ENCODE measurements at regions not wholly inside any gene's neighbourhood (a gene's known extent, or its start where the extent isn't known, plus 50 kb on each side); places are given as distances from the start of the nearest gene placed in this dataset.

DNA sequence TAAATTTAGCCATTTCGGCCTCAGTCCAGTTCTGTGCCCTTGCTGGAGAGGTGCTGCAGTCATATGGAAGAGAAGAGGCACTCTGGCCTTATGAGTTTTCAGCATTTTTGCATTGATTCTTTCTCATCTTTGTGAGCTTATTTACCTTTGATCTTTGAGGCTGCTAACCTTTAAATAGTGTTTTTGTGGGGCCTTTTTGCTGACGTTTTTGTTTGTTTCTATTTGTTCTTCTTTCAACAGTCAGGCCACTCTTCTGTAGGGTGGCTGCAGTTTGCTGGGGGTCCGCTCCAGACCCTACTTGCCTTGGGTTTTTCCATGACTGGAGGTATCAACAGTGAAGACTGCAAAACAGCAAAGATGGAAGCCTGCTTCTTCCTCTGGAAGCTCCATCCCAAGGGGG is 1951.7 kb upstream of the LRRTM1 start:
- TF ChIP-seq, protein P1, sequence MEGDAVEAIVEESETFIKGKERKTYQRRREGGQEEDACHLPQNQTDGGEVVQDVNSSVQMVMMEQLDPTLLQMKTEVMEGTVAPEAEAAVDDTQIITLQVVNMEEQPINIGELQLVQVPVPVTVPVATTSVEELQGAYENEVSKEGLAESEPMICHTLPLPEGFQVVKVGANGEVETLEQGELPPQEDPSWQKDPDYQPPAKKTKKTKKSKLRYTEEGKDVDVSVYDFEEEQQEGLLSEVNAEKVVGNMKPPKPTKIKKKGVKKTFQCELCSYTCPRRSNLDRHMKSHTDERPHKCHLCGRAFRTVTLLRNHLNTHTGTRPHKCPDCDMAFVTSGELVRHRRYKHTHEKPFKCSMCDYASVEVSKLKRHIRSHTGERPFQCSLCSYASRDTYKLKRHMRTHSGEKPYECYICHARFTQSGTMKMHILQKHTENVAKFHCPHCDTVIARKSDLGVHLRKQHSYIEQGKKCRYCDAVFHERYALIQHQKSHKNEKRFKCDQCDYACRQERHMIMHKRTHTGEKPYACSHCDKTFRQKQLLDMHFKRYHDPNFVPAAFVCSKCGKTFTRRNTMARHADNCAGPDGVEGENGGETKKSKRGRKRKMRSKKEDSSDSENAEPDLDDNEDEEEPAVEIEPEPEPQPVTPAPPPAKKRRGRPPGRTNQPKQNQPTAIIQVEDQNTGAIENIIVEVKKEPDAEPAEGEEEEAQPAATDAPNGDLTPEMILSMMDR (IDR thresholded peaks at IDR 0.05; ENCODE audit: insufficient read depth, low read length, poor library complexity, severe bottlenecking), result no peak
- TF ChIP-seq EZH2phosphoT487 (conservative IDR thresholded peaks at IDR 0.05; ENCODE audit: low read length), result no peak

Data from SU-DHL-6 (cell line).